Kidney (tissue), 13 donors: ENCODE measurements at regions not wholly inside any gene's neighbourhood (a gene's known extent, or its start where the extent isn't known, plus 50 kb on each side); places are given as distances from the start of the nearest gene placed in this dataset.

Source experiments
- DNase-seq, 5 donors: peaks; one replicate each; pipeline ENCODE4 v3.0.0-alpha.2; 2013 to 2020
- FAIRE-seq: peaks from 2 replicates; lab custom pipeline; 2012; peaks lifted over from hg19 to GRCh38; lab: Jason Lieb, UNC
- H3K27ac ChIP-seq, 2 donors: one replicate each; pipeline ENCODE4 v1.7.0; 2013; ENCODE audit warnings: low read depth in 2 of 2, low read length in 2 of 2, inconsistent platforms in 1 of 2
- H3K27me3 ChIP-seq: one replicate; pipeline ENCODE4 v1.7.1; 2013; ENCODE audit warnings: low read length, inconsistent platforms; ENCODE audit not compliant: control insufficient read depth, insufficient read depth
- H3K36me3 ChIP-seq, 3 donors: one replicate each; pipeline versions ENCODE4 v1.7.0 to v1.7.1; 2013; ENCODE audit warnings: low read length in 3 of 3, control low read depth in 1 of 3, inconsistent platforms in 1 of 3; ENCODE audit not compliant: insufficient read depth in 3 of 3, control insufficient read depth in 2 of 3
- H3K4me1 ChIP-seq, 3 donors: one replicate each; pipeline versions ENCODE4 v1.7.0 to v1.7.1; 2013; ENCODE audit warnings: low read length in 3 of 3, inconsistent platforms in 1 of 3, low read depth in 1 of 3; ENCODE audit not compliant: control insufficient read depth in 2 of 3, insufficient read depth in 2 of 3
- H3K4me3 ChIP-seq, 3 donors: one replicate each; pipeline versions ENCODE4 v1.7.0 to v1.8.1; 2013; ENCODE audit warnings: low read length in 3 of 3, control low read depth in 1 of 3, inconsistent platforms in 1 of 3
- H3K9ac ChIP-seq, 3 donors: one replicate each; pipeline versions ENCODE4 v1.7.0 to v1.7.1; 2013; ENCODE audit warnings: low read length in 3 of 3, control low read depth in 1 of 3, inconsistent platforms in 1 of 3
- H3K9me3 ChIP-seq, 3 donors: one replicate each; pipeline versions ENCODE4 v1.7.0 to v1.7.1; 2013; ENCODE audit warnings: low read length in 3 of 3, control low read depth in 1 of 3, inconsistent platforms in 1 of 3; ENCODE audit not compliant: control insufficient read depth in 2 of 3, insufficient read depth in 1 of 3
- intact Hi-C: fragments of 100-400 bp; cut with DNase I; formaldehyde crosslinking; loops from one replicate; pipeline ENCODE4 v1.11.1; 2022
- TF ChIP-seq, protein P1 (sequence below): IDR thresholded peaks from 3 replicates; pipeline ENCODE4 v1.5.1; 2012; ENCODE audit warnings: mild to moderate bottlenecking, moderate library complexity, borderline replicate concordance; ENCODE audit not compliant: insufficient read depth; ENCODE audit errors: extremely low read depth
- donor health status: control.
- donor health status: control.
- donor health status: control.
- donor health status: control.
- donor health status: control.
- donor health status: DM: yes; HTN: yes; CAD: no.
- donor health status: Normal renal cell carcinoma (clear cell type).

DNA sequence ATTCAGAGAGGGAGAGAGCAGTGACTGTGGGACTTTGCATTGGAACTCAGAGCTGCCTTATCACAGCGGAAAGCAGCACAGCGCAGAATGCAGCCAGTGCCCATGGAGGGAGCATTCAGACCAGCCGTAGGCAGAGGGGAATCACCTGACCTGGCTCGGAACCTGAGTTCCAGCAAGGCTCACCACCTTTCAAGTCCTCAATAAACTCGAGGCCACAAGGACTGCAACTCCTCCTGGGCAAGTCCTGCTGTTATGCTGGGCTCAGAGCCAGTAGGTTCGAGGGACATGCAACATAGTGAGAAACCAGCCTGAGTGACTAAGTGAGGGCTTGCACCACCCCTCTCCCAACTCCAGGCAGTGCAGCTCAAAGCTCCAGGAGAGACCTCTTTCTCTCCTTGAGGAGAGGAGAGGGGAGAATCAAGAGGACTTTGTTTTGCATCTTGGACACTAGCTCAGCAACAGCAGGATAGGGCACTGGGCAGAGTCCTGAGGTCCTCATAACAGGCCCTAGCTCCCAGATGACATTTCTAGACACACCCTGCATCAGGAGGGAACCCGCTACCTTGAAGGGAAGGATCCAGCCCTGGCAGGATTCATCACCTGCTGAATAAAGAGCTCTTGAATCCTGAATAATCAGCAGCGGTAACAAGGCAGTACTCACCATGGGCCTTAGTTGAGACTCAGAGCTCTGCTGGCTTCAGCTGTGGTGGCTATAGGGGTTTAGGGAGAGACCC, 136.8 kb upstream of the OTOS start:
- FAIRE-seq (no peak), DNase-seq (peak in 1 of 5 donors; percentile 78)
- H3K9me3 ChIP-seq = no peaks in the 10 kb centered on the region
- H3K4me1 ChIP-seq = no peaks in the 10 kb centered on the region
- intact Hi-C loops = no loop called here
- H3K9ac ChIP-seq = no peak overlapping the region
- H3K4me3 ChIP-seq = no peak overlapping the region
- TF ChIP-seq, protein P1, sequence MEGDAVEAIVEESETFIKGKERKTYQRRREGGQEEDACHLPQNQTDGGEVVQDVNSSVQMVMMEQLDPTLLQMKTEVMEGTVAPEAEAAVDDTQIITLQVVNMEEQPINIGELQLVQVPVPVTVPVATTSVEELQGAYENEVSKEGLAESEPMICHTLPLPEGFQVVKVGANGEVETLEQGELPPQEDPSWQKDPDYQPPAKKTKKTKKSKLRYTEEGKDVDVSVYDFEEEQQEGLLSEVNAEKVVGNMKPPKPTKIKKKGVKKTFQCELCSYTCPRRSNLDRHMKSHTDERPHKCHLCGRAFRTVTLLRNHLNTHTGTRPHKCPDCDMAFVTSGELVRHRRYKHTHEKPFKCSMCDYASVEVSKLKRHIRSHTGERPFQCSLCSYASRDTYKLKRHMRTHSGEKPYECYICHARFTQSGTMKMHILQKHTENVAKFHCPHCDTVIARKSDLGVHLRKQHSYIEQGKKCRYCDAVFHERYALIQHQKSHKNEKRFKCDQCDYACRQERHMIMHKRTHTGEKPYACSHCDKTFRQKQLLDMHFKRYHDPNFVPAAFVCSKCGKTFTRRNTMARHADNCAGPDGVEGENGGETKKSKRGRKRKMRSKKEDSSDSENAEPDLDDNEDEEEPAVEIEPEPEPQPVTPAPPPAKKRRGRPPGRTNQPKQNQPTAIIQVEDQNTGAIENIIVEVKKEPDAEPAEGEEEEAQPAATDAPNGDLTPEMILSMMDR = no peak
- H3K27me3 ChIP-seq = no peaks in the 10 kb centered on the region
- H3K36me3 ChIP-seq = no peaks in the 10 kb centered on the region
- H3K27ac ChIP-seq = no peak overlapping the region

DNA sequence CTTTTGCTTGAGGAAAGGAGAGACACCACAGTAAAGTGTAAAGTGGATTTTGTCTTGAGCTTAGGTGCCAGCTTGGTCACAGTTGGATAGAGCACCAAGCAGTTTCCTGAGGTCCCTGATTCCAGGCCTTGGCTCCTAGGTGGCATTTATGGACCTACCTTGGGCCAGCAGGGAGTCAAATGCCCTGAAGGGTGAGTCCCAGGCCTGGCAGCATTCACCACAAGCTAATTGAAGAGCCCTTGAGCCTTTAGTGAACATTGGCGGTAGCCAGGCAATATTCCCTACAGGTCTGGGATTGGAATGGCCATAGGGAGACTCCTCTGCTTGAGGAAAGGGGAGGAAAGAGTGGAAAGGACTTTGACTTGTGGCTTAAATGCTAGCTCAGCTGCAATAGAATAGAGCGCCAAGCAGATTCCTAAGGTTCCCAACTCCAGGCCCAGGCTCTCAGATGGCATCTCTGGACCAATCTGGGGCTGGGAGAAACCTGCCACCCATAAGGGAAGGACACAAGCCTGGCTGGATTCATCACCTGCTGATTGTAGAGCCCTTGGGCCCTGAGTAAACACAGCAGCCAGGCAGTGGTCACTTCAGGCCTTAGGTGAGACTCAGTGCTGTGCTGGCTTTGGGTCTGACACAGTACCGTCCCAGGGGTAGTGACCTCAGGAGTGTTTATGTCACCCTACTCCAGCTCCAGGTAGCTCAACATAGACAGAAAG, 137.5 kb upstream of the OTOS start:
- Histone ChIP-seq H3K27ac (no peak overlapping the region), H3K4me3 (no peak overlapping the region), H3K27me3 (no peaks in the 10 kb centered on the region), H3K36me3 (no peaks in the 10 kb centered on the region), H3K9me3 (no peaks in the 10 kb centered on the region), H3K4me1 (no peaks in the 10 kb centered on the region), H3K9ac (no peak overlapping the region)
- intact Hi-C loops = no loop called here
- TF ChIP-seq, protein P1 = no peak
- FAIRE-seq (no peak), DNase-seq (no peak)

DNA sequence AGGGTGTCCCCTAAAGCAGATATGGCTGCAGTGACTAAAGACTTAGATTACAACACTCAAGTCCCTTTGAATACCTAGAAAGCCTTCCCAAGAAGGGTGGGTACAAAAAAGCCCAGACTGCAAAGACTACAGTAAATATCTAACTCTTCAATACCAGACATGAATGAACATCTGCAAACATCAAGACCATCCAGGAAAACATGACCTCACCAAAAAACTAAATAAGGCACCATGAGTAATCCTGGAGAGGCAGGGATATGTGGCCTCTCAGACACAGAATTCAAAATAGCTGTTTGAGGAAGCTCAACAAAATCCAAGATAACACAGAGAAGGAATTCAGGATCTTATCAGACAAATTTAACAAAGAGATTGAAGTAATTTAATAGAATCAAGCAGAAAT, 138.2 kb upstream of the OTOS start:
- intact Hi-C loops = no loop called here
- H3K9me3 ChIP-seq = no peaks in the 10 kb centered on the region
- H3K27me3 ChIP-seq = no peaks in the 10 kb centered on the region
- TF ChIP-seq, protein P1 = no peak
- no peak overlapping the region for H3K9ac ChIP-seq
- H3K4me3 ChIP-seq = no peak overlapping the region
- DNase-seq (no peak), FAIRE-seq (no peak)
- no peak overlapping the region for H3K27ac ChIP-seq
- no peaks in the 10 kb centered on the region for H3K36me3 ChIP-seq
- H3K4me1 ChIP-seq = no peaks in the 10 kb centered on the region
